GM12872 (cell line): ENCODE measurements at regions not wholly inside any gene's neighbourhood (a gene's known extent, or its start where the extent isn't known, plus 50 kb on each side); places are given as distances from the start of the nearest gene placed in this dataset.
A peak's percentile ranks its signal among the peaks of the same experiment; 100 is the strongest.

ENCODE experiments used
- TF ChIP-seq, protein P1 (sequence below): IDR thresholded peaks from 3 replicates; pipeline ENCODE4 v1.5.1; 2011; ENCODE audit warnings: low read depth, mild to moderate bottlenecking, low read length, moderate library complexity; ENCODE audit not compliant: insufficient read depth

DNA sequence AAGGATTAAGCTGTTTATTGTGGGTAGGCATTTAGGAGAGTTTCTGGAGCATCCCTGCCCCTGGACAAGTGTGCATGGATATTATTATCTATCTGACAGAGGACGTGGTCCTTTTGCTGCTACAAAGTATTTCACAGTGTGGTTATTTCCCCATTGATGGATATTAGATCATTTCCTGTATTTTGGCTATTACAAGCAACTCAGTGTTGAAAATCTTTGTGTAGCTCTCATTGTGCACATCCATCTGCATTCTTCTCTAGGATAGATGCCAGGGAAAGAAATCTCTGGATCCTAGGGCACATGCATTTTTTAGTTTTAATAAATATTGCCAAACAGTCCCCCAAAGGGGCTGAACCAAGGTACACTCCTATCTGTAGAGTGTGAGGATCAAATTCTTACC is 154.3 kb upstream of the SRRM4 start:
- TF ChIP-seq, protein P1, sequence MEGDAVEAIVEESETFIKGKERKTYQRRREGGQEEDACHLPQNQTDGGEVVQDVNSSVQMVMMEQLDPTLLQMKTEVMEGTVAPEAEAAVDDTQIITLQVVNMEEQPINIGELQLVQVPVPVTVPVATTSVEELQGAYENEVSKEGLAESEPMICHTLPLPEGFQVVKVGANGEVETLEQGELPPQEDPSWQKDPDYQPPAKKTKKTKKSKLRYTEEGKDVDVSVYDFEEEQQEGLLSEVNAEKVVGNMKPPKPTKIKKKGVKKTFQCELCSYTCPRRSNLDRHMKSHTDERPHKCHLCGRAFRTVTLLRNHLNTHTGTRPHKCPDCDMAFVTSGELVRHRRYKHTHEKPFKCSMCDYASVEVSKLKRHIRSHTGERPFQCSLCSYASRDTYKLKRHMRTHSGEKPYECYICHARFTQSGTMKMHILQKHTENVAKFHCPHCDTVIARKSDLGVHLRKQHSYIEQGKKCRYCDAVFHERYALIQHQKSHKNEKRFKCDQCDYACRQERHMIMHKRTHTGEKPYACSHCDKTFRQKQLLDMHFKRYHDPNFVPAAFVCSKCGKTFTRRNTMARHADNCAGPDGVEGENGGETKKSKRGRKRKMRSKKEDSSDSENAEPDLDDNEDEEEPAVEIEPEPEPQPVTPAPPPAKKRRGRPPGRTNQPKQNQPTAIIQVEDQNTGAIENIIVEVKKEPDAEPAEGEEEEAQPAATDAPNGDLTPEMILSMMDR = no peak

DNA sequence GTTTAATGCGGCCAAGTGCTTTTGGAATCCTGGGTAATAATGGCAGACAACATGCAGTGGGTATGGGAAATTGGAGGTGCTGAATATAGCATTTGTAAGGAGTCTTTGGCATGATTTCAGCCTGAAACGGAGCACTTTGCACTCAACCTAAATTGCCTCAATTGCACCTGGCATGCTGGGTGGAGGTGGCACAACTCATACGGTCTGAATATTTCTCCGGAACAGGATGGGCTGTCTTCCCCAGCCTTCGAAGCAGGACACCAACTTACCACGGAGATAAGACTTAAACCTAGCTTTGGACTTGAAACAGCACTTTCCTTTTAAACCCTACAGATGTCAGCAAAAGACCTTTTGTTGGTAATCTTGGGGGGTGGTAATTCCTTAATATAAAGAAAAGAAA is 153.7 kb upstream of the SRRM4 start:
- TF ChIP-seq, protein P1 = no peak

DNA sequence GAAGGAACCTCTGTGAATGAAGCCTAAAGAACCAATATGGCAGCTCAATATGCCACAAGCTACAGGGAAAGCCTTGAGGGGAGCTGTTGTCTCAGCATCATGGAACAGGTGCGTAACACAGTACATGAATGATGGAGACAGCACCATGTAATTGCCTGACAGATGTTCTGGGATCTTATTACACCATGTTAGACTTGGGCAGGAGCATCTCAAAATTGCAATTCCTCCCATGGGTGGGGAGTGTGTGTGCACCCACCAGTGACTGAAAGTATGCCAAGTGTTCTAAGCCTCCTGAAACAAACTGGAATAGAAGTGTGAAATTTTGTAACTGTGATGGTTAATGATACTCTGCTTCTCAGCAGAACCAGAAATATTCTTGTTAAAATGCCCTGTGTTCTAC is 151.0 kb upstream of the SRRM4 start:
- TF ChIP-seq, protein P1 = no peak

DNA sequence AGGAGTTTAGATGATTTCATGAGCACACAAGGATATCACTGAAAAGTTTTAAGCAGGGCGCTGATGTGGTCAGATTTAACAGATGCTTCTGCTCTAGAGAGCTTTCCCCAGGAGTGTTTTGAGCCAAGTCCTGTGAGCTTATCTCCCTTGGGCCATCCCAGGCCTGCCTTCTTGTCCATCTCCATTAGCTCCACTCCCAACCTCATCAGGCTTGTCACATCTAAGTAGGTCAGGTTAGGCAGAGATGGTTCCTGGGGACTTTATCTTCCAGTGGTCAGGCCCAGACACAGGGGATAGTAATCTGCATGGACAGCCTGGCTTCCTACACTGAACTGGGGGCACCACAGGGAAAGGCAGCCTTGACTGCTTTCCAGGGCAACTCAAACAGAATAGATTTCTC is 145.4 kb upstream of the SRRM4 start:
- TF ChIP-seq, protein P1 = no peak

DNA sequence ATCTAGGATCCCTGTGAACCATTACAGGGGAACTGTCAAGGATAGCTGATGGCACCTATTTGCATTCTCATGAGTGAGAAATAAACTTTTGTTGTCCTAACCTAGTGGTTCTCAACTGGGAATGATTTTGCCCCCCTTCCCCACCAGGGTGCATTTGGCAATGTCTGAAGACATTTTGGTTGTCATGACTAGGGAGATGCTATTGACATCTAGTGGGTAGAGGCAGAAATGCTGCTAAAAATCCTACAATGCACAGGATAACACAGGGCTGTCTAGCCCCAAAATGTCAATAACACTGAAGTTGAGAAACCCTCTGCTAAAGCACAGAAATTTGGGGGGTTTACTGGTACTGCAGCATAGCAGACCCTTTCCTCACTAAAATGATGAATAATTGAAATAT is 140.9 kb upstream of the SRRM4 start:
- TF ChIP-seq, protein P1 = peak; percentile 50

DNA sequence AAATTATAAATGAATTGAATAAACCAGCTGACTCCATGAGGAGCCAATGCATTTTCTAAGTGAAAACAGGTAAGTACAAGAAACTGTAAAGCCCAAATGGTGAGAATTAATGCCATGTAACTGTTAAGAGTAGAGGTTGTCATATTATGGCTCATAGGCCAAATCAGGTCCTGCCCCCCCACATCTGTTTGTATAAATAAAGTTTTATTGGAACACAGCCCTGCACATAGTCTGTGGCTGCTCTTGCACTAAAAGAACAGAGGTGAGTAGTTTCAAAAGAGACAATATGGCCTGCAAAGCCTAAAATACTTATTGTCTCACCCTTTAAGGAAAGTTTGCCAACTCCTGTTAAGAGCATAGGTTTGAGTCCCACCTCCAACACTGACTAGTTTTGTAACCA is 140.5 kb upstream of the SRRM4 start:
- TF ChIP-seq, protein P1 = no peak

DNA sequence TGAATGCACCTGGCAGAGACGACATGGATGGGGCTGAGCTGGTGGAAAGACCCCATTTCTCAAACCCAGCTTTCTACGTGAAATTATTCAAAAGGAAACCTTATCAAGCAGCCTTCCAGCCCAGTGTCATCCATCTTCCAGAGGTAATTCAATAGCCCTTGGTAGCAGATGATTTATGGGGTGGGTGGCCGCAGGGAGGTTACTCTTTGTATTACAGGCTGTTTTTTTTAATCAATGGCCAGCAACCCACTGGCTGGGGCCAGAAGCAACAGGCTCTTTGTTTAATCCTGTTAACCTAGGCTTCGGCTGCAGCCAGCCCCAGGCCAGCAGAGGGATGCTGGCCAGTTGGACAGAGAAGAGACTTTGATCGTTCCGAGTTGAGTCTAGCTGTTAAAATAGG is 139.8 kb upstream of the SRRM4 start:
- TF ChIP-seq, protein P1 = no peak

DNA sequence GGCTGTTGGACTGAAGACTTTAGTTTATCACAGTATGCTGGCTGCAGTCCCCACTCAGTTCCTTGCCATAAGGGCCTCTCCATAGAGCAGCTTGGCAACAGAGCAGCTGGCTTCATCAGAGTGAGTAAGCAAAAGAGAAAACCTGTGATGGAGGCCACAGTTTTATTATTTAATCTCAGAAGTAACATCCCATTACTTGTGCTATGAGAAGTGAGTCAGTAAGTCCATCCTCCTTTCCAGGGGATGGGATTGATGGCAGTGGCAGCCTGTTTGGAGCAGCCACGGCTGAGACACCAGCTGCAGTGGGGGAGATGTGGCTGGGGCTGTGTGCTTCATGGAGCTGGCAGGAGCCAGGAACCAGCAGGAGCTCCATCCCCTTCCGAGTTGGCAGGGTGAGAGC is 138.5 kb upstream of the SRRM4 start:
- TF ChIP-seq, protein P1 = no peak
